HL-60 (cell line): ENCODE measurements at regions not wholly inside any gene's neighbourhood (a gene's known extent, or its start where the extent isn't known, plus 50 kb on each side); places are given as distances from the start of the nearest gene placed in this dataset.

Source experiments
- CTCF ChIP-seq: IDR thresholded peaks from one replicate; pipeline ENCODE4 v1.5.1; 2011; ENCODE audit warnings: low read length, control low read depth, inconsistent platforms; ENCODE audit not compliant: insufficient read depth
- GABPA ChIP-seq: IDR thresholded peaks from 2 replicates; pipeline ENCODE4 v1.6.1; 2012; ENCODE audit warnings: low read depth
- POLR2AphosphoS5 ChIP-seq: IDR thresholded peaks from 2 replicates; pipeline ENCODE4 v1.6.1; 2012; ENCODE audit warnings: low read depth
- REST ChIP-seq: IDR thresholded peaks from 2 replicates; pipeline ENCODE4 v1.6.1; 2012; ENCODE audit warnings: low read depth; ENCODE audit not compliant: insufficient replicate concordance
- SPI1 ChIP-seq: IDR thresholded peaks from 2 replicates; pipeline ENCODE4 v1.6.1; 2012; ENCODE audit warnings: low read depth, mild to moderate bottlenecking, borderline replicate concordance

GRCh38 chr6:140854318-140854717 lies 1278.4 kb upstream of the GJE1 start:
- TF ChIP-seq SPI1 (no peak), POLR2AphosphoS5 (no peak), CTCF (no peak), GABPA (no peak), REST (no peak)
